Kidney epithelial cell (primary cell): ENCODE measurements at regions not wholly inside any gene's neighbourhood (a gene's known extent, or its start where the extent isn't known, plus 50 kb on each side); places are given as distances from the start of the nearest gene placed in this dataset.

Experiments
- DNase-seq: peaks from one replicate; pipeline ENCODE4 v3.0.0-alpha.2; 2010; ENCODE audit warnings: low read depth
- H3K27me3 ChIP-seq: 2 replicates; pipeline ENCODE4 v1.6.0; 2011; ENCODE audit warnings: low read length; ENCODE audit not compliant: control insufficient read depth, insufficient read depth
- H3K36me3 ChIP-seq: 2 replicates; pipeline ENCODE4 v1.5.1; 2011; ENCODE audit warnings: low read length; ENCODE audit not compliant: control insufficient read depth, insufficient read depth
- H3K4me3 ChIP-seq: 2 replicates; pipeline ENCODE4 v1.5.1; 2011; ENCODE audit warnings: low read depth, mild to moderate bottlenecking, control low read depth, low read length
- CTCF ChIP-seq: IDR thresholded peaks from 2 replicates; pipeline ENCODE4 v1.5.1; 2011; ENCODE audit warnings: mild to moderate bottlenecking, moderate library complexity, low read length, control low read depth, inconsistent platforms; ENCODE audit not compliant: insufficient read depth, poor library complexity, severe bottlenecking

GRCh38 chr1:199762572-199762971, 264.9 kb upstream of the NR5A2 start:
- no peaks in the 10 kb centered on the region for H3K27me3 ChIP-seq
- H3K4me3 ChIP-seq: no peak overlapping the region
- DNase-seq: no peak
- no peak for TF ChIP-seq CTCF
- no peaks in the 10 kb centered on the region for H3K36me3 ChIP-seq

GRCh38 chr1:199766218-199766792, 261.2 kb upstream of the NR5A2 start:
- Histone ChIP-seq H3K4me3 (no peak overlapping the region), H3K36me3 (no peaks in the 10 kb centered on the region), H3K27me3 (no peaks in the 10 kb centered on the region)
- TF ChIP-seq CTCF: no peak
- no peak for DNase-seq

GRCh38 chr1:199767700-199768099, 259.8 kb upstream of the NR5A2 start:
- Histone ChIP-seq H3K4me3 (no peak overlapping the region), H3K36me3 (no peaks in the 10 kb centered on the region), H3K27me3 (no peaks in the 10 kb centered on the region)
- no peak for TF ChIP-seq CTCF
- no peak for DNase-seq

GRCh38 chr1:199774433-199775089, 252.9 kb upstream of the NR5A2 start:
- DNase-seq: peak; percentile 84
- no peak for TF ChIP-seq CTCF
- Histone ChIP-seq H3K27me3 (no peaks in the 10 kb centered on the region), H3K4me3 (no peak overlapping the region), H3K36me3 (no peaks in the 10 kb centered on the region)

GRCh38 chr1:199776768-199777497, 250.6 kb upstream of the NR5A2 start:
- no peak for DNase-seq
- no peaks in the 10 kb centered on the region for H3K27me3 ChIP-seq
- no peak for TF ChIP-seq CTCF
- H3K4me3 ChIP-seq: no peak overlapping the region
- H3K36me3 ChIP-seq: no peaks in the 10 kb centered on the region
